SH-SY5Y (cell line): ENCODE measurements at regions not wholly inside any gene's neighbourhood (a gene's known extent, or its start where the extent isn't known, plus 50 kb on each side); places are given as distances from the start of the nearest gene placed in this dataset.

ENCODE experiments used
- GATA2 ChIP-seq: IDR thresholded peaks from 2 replicates; pipeline ENCODE4 v1.6.1; 2011; ENCODE audit warnings: mild to moderate bottlenecking, low read depth, low read length
- GATA3 ChIP-seq: IDR thresholded peaks from 2 replicates; pipeline ENCODE4 v1.6.1; 2011; ENCODE audit warnings: low read depth, mild to moderate bottlenecking, low read length, moderate library complexity

DNA sequence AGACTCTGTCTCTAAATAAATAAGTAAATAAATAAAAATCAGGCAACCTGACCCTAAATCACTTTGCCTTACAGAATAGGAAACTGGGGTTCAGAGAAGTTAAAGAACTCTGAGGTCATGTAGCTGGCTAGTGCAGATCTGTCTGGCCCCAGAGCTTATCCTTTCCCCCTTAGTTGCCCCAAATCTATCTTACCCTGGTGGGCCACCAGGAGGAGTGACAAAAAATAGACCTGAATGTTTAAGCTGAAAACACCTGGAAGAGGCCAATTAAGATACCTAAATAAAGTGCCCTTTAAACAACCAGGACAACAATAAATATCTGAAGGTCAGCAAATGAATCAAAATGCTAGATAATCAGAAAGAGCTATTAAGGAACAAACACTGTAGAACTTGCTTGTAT lies 59.7 kb downstream of the TEX35 start:
- TF ChIP-seq GATA3 (no peak), GATA2 (no peak)

DNA sequence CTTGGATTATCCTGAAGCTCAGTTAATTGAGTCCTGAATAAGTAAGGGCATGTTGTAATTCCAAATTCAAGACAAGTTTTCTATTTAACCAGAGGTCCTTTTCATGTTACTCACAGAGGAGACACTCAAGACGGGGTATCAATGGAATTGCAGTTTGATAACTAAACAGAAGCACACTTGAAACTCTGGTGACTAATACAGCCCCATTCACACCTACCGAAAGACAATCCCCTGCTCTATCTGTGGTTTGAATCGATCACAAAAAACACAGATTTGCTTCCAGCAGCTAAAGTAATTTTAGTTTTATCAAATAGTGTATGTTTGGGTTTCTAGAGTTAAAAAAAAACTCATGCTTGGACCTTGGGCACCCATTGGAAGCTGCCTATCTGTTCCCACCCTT lies 60.4 kb downstream of the TEX35 start:
- no peak for TF ChIP-seq GATA2
- TF ChIP-seq GATA3 = no peak

DNA sequence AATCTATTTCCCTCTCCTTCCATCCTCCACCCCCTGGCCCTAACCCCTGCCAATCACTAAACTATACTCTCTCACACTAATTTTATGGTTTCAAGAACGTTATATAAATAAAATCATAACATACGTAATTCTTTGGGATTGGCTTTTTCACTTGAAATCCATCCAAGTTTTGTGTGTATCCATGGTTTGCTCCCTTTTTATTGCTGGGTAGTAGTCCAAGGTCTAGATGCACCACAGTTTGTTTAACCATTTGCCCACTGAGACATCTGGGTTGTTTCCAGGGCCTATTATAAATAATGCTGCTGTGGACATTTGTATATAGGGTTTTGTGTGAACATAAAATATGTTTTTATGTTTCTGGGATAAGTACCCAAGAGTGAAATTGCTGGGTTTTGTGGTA lies 61.4 kb downstream of the TEX35 start:
- TF ChIP-seq GATA2 (no peak), GATA3 (no peak)

DNA sequence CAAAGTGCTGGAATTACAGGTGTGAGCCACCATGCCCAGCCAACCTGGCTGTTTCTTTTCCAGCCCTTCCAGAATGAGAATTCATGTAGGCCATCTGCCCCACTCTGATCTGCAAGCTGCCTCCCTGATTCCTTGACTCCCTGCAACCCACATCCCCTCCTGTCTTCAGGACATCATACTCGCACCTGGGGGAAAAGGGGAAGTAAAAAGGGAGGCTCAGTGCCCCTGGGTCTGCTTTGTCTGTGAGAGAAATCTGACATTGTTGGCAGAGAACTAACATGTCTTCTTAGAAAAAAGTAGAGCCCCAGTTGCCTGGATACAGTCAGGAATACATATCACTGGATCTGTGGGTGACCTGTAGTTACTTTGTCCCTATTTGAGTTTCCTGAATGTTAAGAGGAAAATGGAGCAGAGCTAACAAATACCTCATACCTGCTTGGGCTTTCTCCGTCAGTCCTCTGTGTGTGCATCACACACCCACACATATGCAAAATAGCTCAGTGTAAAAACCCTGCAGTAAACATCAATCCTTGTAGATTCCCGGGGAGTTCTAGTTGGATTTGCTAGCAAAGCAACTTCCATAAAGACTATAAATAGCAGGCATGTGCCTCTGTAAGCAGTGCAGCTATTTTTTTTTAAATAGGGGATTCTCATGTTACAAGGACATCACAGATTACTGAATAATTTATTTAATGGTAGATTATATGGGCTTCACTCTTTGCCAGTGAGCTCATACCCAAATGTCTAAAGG lies 62.9 kb downstream of the TEX35 start:
- TF ChIP-seq GATA2 (no peak), GATA3 (no peak)

DNA sequence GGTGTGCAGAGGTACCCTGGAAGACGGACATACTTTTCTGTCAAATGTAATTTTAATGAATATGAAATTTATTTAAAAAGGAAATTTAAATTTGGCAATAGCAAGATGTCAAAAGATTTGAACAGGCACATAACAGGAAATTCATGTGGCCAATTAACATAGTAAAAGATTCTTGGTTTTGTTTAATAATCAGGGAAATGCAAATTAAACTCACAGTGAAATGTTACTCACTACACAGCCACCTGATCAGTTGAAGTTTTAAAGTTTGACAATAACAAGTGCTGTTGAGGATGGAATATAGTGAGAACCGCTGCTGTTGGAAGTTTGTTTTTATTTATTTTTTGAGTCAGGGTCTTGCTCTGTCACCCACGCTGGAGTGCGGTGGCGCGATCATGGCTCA lies 63.9 kb downstream of the TEX35 start:
- TF ChIP-seq GATA2 = no peak
- no peak for TF ChIP-seq GATA3

DNA sequence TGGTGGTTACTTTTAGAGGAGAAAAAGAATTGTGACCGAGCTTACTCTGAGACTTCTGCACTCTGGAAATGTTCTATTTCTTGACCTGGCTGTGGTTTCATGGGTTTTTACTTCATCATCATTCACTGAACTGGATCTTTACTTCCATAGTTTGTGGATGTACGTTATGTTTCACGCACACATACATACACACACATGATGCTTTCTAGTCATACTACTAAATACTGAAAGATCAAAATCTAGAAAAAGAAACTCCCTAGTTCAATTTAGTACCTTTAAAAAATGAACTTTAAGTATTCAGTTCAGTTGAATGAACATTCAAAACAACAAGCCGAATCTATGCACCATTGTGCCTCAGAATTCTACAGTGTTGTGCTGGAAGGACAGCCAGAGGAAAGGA lies 65.0 kb downstream of the TEX35 start:
- TF ChIP-seq GATA3 = no peak
- TF ChIP-seq GATA2 = no peak

DNA sequence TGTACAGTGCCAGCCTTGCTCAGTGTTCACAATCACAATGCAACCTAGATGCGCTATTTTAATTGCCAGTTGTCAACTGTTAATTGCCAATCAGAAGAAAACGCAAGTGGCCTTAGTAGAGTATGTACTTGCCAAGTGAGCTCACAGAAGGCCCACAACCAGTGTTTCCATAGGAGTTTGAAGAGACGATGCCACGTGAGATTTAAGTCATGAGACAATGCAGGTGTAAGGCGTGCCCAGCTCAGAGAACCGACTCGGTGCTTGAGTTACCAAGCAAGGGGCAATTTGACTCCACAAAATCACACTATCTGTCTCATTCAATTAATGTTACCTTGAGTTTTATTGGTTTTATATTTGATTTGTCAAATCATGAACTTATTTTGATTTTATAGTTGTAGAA lies 65.6 kb downstream of the TEX35 start:
- TF ChIP-seq GATA2 = no peak
- no peak for TF ChIP-seq GATA3

DNA sequence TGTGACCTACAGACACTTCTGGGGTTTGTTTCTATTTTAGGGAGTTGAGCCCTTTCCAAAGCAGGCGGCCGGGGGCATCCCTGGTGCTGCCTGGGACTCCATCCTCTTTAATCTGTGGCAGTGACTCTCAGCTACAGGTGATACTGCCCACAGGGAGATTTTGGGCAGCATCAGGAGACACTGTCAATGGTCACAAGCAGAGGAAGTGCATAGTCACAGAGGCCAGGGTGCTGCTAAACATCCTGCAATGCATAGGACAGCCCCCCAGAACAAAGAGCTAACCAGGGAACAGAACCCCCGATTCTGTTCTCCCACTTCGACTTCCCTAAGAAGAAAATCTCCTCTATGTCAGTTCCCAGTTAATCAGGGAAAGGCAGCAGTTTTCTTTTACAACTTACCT lies 66.2 kb downstream of the TEX35 start:
- no peak for TF ChIP-seq GATA3
- no peak for TF ChIP-seq GATA2

DNA sequence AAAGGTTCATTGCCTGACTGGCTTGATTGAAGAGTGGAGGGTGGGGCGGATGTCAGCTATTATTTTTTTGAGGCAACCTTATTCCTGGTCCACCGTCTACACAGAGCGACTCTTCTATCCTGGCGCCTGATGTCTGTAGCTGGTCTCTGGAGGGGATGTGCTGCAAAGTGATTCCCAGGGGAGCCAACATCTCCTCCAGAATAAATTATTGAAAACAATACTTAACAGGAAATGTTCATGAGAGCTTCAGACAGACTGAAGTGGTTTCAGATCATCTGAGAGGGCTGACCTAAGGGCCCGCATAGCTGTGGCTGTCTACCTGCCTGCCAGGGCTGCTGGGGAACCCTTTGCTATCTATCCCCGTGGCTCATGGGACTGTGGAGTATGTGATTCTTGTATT lies 66.7 kb downstream of the TEX35 start:
- TF ChIP-seq GATA2 (no peak), GATA3 (no peak)

DNA sequence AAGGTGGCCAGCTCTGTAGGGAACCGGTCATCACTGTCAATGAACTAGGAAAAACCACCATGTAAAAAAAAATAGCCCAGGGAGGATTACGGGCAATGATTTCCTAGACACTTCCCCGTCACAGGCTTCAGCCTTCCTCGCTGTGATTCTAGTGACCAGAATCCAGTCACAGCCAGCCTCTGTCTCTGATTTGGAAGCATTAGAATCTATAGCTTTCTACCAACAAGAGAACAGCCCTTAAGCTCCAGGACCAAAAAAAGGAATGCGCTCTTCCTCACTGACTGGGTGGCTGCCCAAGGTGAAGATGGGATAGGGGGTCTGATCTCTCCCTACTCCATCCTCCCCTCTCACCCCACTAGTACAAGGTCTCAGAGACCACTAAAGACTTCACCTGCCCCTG lies 67.2 kb downstream of the TEX35 start:
- TF ChIP-seq GATA3 (no peak), GATA2 (no peak)

DNA sequence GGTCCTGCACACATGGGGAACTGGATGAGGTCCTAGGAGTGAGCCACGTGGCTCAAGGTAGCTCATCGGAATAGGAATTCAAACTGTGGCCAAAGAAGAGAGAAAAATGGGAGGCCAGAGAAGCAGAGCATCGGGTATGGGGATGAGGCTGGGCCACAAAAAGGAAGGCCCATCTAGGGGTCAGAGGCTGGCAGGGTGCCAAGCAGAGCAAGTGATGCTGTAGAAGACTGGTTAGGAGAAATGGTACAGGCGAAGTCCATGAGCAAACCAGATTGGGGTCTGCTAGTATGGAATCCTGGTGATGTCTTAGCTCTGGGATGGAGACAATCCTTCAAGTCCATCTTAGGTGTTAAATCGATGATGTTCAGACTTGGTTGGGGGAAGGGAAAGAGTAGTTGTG lies 68.0 kb downstream of the TEX35 start:
- TF ChIP-seq GATA2 (no peak), GATA3 (no peak)

DNA sequence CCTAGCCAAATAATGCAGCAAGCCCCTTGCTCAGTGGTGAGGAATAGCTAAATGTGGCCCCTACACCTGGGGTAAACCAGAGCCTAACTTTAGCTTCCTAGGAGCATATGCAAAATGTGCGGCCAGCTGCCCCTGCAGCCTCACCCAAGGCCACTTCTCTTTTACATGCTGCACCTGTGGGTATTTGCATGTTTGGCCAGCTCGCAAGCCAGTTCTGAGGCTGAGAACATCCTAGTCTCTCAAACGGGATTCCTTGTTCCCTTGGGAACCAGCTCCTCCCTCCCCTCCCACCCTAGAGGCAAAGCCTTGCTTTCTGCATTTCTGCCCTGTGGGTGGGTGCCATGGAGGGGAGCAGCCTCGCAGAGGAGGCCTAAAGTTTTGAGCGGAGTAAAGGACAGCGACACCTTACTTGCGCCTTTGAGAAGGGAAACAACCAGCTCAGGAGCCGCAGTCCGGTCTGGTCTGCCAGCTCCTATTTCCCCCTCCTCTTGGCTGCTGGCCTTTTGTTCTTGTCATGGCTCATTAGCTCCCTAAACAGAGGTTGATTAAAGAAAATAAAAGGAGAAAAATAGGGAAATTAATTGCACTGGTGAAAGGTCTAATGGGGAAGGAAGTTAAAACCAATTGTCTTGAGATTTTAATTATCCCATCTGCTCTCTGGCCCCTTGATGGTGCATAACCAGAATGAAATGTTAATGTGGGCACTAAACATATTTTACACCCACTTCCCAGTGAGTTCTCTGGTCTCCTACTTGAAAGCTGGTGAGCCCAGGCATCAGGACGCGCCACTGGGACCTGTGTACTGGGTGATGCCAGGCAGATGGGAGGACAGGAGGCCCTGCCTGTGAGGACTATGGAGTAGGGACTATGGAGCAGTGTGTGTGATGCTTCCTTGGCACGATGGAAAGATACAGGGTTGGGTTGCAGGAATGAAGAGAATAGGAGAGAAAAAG lies 68.7 kb downstream of the TEX35 start:
- TF ChIP-seq GATA2 (no peak), GATA3 (no peak)

DNA sequence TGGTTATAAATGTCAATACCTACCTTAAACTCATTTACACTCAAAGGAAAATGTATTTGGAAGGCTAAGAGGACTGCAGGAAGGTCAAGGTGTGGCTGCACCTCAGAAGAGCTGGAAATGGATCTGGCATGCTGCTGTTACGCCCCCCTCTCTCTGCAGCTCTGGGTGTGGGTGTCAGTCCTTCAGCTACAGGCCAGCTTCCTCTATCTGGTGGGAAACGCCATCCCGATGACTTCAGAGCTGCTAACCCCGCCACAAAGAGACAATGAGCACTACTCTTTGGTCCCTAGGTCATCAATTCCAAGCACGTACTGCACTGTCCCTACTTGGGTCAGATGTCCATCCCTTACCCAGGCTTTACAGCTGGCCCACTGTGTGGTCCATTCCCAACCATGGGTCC lies 74.2 kb downstream of the TEX35 start:
- TF ChIP-seq GATA3 = no peak
- TF ChIP-seq GATA2 = no peak

DNA sequence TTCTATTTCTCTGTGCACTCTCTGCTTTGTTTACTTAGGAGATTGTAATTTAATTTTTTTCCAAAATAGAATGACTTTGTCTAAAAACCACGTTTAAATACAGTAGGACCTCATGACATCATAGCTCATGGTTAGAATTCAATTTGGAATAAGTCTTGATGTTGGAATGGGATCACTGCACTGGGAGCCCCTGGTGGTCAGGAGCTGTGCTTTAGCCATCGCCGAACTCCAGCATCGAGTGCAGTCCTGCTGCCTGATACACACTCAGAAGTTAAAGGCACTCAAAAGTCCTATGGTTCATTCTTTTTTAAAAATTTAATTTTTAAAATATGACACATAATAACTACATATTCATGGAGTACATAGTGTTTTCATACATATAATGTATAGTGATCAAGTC lies 75.1 kb downstream of the TEX35 start:
- TF ChIP-seq GATA2 (no peak), GATA3 (no peak)

DNA sequence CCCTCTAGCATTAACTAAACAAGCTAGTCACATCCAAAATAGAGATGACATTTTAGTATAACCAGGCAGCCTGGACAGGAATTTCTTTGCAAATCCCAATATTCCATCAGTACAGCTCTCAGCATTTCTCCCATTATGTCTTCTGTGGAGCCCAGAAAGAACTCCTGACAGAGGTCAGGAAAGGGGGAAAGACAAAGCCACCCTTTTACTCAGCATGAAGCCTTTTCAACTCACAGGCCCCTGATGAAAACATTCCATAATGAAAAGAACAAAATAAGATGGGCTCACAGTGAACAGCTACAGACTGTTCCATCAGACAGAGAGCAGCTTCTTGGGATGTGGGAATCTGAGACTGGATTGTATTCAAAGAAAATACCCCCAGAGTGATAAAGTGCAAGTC lies 80.6 kb downstream of the TEX35 start:
- TF ChIP-seq GATA3 (no peak), GATA2 (no peak)
